COLO668 (cell line): ENCODE measurements at regions not wholly inside any gene's neighbourhood (a gene's known extent, or its start where the extent isn't known, plus 50 kb on each side); places are given as distances from the start of the nearest gene placed in this dataset.

Experiments used
- DNase-seq: peaks from one replicate; lab custom pipeline; 2025; ENCODE audit not compliant: unreplicated experiment; lab: John Stamatoyannopoulos, UW

GRCh38 chr9:99391937-99392594, 170.0 kb downstream of the SEC61B start:
- no peak for DNase-seq

- DNase-seq: no peak
Observed at GRCh38 chr9:99392986-99393385, 170.9 kb downstream of the SEC61B start.

- DNase-seq: no peak
Observed at GRCh38 chr9:99393993-99394392, 171.9 kb downstream of the SEC61B start.

GRCh38 chr9:99398241-99398640, 176.2 kb downstream of the SEC61B start:
- DNase-seq: no peak

GRCh38 chr9:99399474-99399873, 177.4 kb downstream of the SEC61B start:
- DNase-seq: no peak

GRCh38 chr9:99400184-99400731, 178.2 kb downstream of the SEC61B start:
- no peak for DNase-seq

- DNase-seq: no peak
Observed at GRCh38 chr9:99401680-99402504, 179.8 kb downstream of the SEC61B start.

- DNase-seq: no peak
Observed at GRCh38 chr9:99403371-99403770, 181.3 kb downstream of the SEC61B start.

- no peak for DNase-seq
Observed at GRCh38 chr9:99405359-99405758, 183.3 kb downstream of the SEC61B start.

- no peak for DNase-seq
Observed at GRCh38 chr9:99406939-99407338, 184.9 kb downstream of the SEC61B start.

- no peak for DNase-seq
Observed at GRCh38 chr9:99411068-99411467, 189.0 kb downstream of the SEC61B start.

GRCh38 chr9:99411479-99412115, 189.5 kb downstream of the SEC61B start:
- DNase-seq: no peak

GRCh38 chr9:99412606-99413005, 190.5 kb downstream of the SEC61B start:
- DNase-seq: no peak

- DNase-seq: no peak
Observed at GRCh38 chr9:99414321-99414720, 192.2 kb downstream of the SEC61B start.

- no peak for DNase-seq
Observed at GRCh38 chr9:99415606-99416005, 193.5 kb downstream of the SEC61B start.

GRCh38 chr9:99416007-99416406, 193.9 kb downstream of the SEC61B start:
- DNase-seq: no peak

GRCh38 chr9:99419070-99419469, 197.0 kb downstream of the SEC61B start:
- DNase-seq: no peak

- DNase-seq: no peak
Observed at GRCh38 chr9:99421369-99421768, 199.3 kb downstream of the SEC61B start.

GRCh38 chr9:99425124-99425523, 203.0 kb downstream of the SEC61B start:
- DNase-seq: no peak

- no peak for DNase-seq
Observed at GRCh38 chr9:99425923-99426842, 204.1 kb downstream of the SEC61B start.

- DNase-seq: no peak
Observed at GRCh38 chr9:99427260-99427659, 205.2 kb downstream of the SEC61B start.
